ENCODE measurements at regions not wholly inside any gene's neighbourhood (a gene's known extent, or its start where the extent isn't known, plus 50 kb on each side); places are given as distances from the start of the nearest gene placed in this dataset.

- no peak for DNase-seq (ENCODE audit: low read depth in 2 of 3, low spot score in 2 of 3)
Measured at GRCh38 chr10:4498711-4499251, 327.2 kb upstream of the AKR1E2 start.

GRCh38 chr10:4494551-4494950 lies 331.5 kb upstream of the AKR1E2 start:
- no peak for DNase-seq (ENCODE audit: low read depth in 2 of 3, low spot score in 2 of 3)

- DNase-seq (ENCODE audit: low read depth in 2 of 3, low spot score in 2 of 3) = no peak
Measured at GRCh38 chr10:4492202-4492601, 333.8 kb upstream of the AKR1E2 start.

GRCh38 chr10:4488904-4489303 lies 337.1 kb upstream of the AKR1E2 start:
- no peak for DNase-seq (ENCODE audit: low read depth in 2 of 3, low spot score in 2 of 3)

- no peak for DNase-seq (ENCODE audit: low read depth in 2 of 3, low spot score in 2 of 3)
Measured at GRCh38 chr10:4485636-4486035, 340.4 kb upstream of the AKR1E2 start.

- DNase-seq (ENCODE audit: low read depth in 2 of 3, low spot score in 2 of 3) = no peak
Measured at GRCh38 chr10:4483811-4484210, 342.2 kb upstream of the AKR1E2 start.

GRCh38 chr10:4482659-4483058 lies 343.3 kb upstream of the AKR1E2 start:
- no peak for DNase-seq (ENCODE audit: low read depth in 2 of 3, low spot score in 2 of 3)

- DNase-seq (ENCODE audit: low read depth in 2 of 3, low spot score in 2 of 3) = no peak
Measured at GRCh38 chr10:4481192-4481591, 344.8 kb upstream of the AKR1E2 start.

- DNase-seq (ENCODE audit: low read depth in 2 of 3, low spot score in 2 of 3) = no peak
Measured at GRCh38 chr10:4479342-4479741, 346.7 kb upstream of the AKR1E2 start.

GRCh38 chr10:4477664-4478063 lies 348.3 kb upstream of the AKR1E2 start:
- DNase-seq (ENCODE audit: low read depth in 2 of 3, low spot score in 2 of 3) = no peak

- no peak for DNase-seq (ENCODE audit: low read depth in 2 of 3, low spot score in 2 of 3)
Measured at GRCh38 chr10:4475827-4476490, 350.0 kb upstream of the AKR1E2 start.

GRCh38 chr10:4474829-4475228 lies 351.2 kb upstream of the AKR1E2 start:
- no peak for DNase-seq (ENCODE audit: low read depth in 2 of 3, low spot score in 2 of 3)

GRCh38 chr10:4473977-4474376 lies 352.0 kb upstream of the AKR1E2 start:
- DNase-seq (ENCODE audit: low read depth in 2 of 3, low spot score in 2 of 3) = no peak

- no peak for DNase-seq (ENCODE audit: low read depth in 2 of 3, low spot score in 2 of 3)
Measured at GRCh38 chr10:4472190-4472904, 353.7 kb upstream of the AKR1E2 start.

- DNase-seq (ENCODE audit: low read depth in 2 of 3, low spot score in 2 of 3) = no peak
Measured at GRCh38 chr10:4470231-4470835, 355.7 kb upstream of the AKR1E2 start.

GRCh38 chr10:4467481-4467880 lies 358.5 kb upstream of the AKR1E2 start:
- no peak for DNase-seq (ENCODE audit: low read depth in 2 of 3, low spot score in 2 of 3)

GRCh38 chr10:4460267-4460666 lies 365.7 kb upstream of the AKR1E2 start:
- no peak for DNase-seq (ENCODE audit: low read depth in 2 of 3, low spot score in 2 of 3)

GRCh38 chr10:4459531-4459930 lies 366.5 kb upstream of the AKR1E2 start:
- DNase-seq (ENCODE audit: low read depth in 2 of 3, low spot score in 2 of 3) = no peak

GRCh38 chr10:4457597-4457996 lies 368.4 kb upstream of the AKR1E2 start:
- DNase-seq (ENCODE audit: low read depth in 2 of 3, low spot score in 2 of 3) = no peak

- no peak for DNase-seq (ENCODE audit: low read depth in 2 of 3, low spot score in 2 of 3)
Measured at GRCh38 chr10:4456776-4457175, 369.2 kb upstream of the AKR1E2 start.

- DNase-seq (ENCODE audit: low read depth in 2 of 3, low spot score in 2 of 3) = no peak
Measured at GRCh38 chr10:4456279-4456678, 369.7 kb upstream of the AKR1E2 start.

GRCh38 chr10:4453950-4454349 lies 372.1 kb upstream of the AKR1E2 start:
- DNase-seq (ENCODE audit: low read depth in 2 of 3, low spot score in 2 of 3) = no peak

Measured in activated CD8-positive, alpha-beta memory T cell treated with anti-CD3 and anti-CD28 coated beads for 48 hours (primary cell).